ENCODE measurements at regions not wholly inside any gene's neighbourhood (a gene's known extent, or its start where the extent isn't known, plus 50 kb on each side); places are given as distances from the start of the nearest gene placed in this dataset.
"Not testable (repeated sequence)": the region's sequence is repeated elsewhere in the genome, so short reads cannot be mapped to it uniquely, and the experiment has no call there.

- TF ChIP-seq CTCF (IDR thresholded peaks at IDR 0.05; ENCODE audit: unreplicated experiment in 3 of 3): no peak
- H3K27me3 Mint-ChIP-seq (ENCODE audit: low read depth): no peaks in the 10 kb centered on the region
- H3K27ac Mint-ChIP-seq: peak overlapping the region; percentile 10 to 87 (median 44)
- no peaks in the 10 kb centered on the region for H3K36me3 Mint-ChIP-seq (ENCODE audit: low read depth)
- peaks cover 4% of the 10 kb centered on the region for H3K4me1 Mint-ChIP-seq
- H3K4me3 Mint-ChIP-seq: no peak overlapping the region
- H3K9me3 Mint-ChIP-seq: peaks cover 7% of the 10 kb centered on the region
Measured at GRCh38 chr5:82628364-82628910, 350.3 kb upstream of the RPS23 start.

GRCh38 chr5:82626905-82627591 lies 348.9 kb upstream of the RPS23 start:
- not testable (repeated sequence) for H3K36me3 Mint-ChIP-seq (ENCODE audit: low read depth); H3K27me3 Mint-ChIP-seq (ENCODE audit: low read depth); H3K4me3 Mint-ChIP-seq
- peaks cover 12% of the 10 kb centered on the region for H3K9me3 Mint-ChIP-seq
- H3K4me1 Mint-ChIP-seq: peaks cover 17% of the 10 kb centered on the region
- peak overlapping the region in 2 of 3 experiments; percentile 13 to 61 for H3K27ac Mint-ChIP-seq

GRCh38 chr5:82626012-82626411 lies 347.9 kb upstream of the RPS23 start:
- H3K36me3 Mint-ChIP-seq (ENCODE audit: low read depth); H3K27me3 Mint-ChIP-seq (ENCODE audit: low read depth); H3K4me3 Mint-ChIP-seq: not testable (repeated sequence)
- peak overlapping the region in 2 of 3 experiments; percentile 14 to 63 for H3K27ac Mint-ChIP-seq
- peaks cover 12% of the 10 kb centered on the region for H3K9me3 Mint-ChIP-seq
- peaks cover 17% of the 10 kb centered on the region for H3K4me1 Mint-ChIP-seq

- TF ChIP-seq CTCF (IDR thresholded peaks at IDR 0.05; ENCODE audit: unreplicated experiment in 3 of 3): no peak
Measured at GRCh38 chr5:82624062-82624461, 345.9 kb upstream of the RPS23 start.

GRCh38 chr5:82622711-82623514 lies 344.8 kb upstream of the RPS23 start:
- peak overlapping the region; percentile 95 to 98 (median 96) for H3K27ac Mint-ChIP-seq
- peaks cover 14% of the 10 kb centered on the region for H3K4me1 Mint-ChIP-seq
- H3K27me3 Mint-ChIP-seq (ENCODE audit: low read depth): no peaks in the 10 kb centered on the region
- TF ChIP-seq CTCF (IDR thresholded peaks at IDR 0.05; ENCODE audit: unreplicated experiment in 3 of 3): no peak
- H3K9me3 Mint-ChIP-seq: peaks cover 24% of the 10 kb centered on the region
- H3K4me3 Mint-ChIP-seq: no peak overlapping the region
- no peaks in the 10 kb centered on the region for H3K36me3 Mint-ChIP-seq (ENCODE audit: low read depth)

More at GRCh38 chr5:82624062-82624461, 345.9 kb upstream of the RPS23 start:
- H3K27me3 Mint-ChIP-seq (ENCODE audit: low read depth): no peaks in the 10 kb centered on the region
- H3K4me1 Mint-ChIP-seq: peaks cover 17% of the 10 kb centered on the region
- peaks cover 17% of the 10 kb centered on the region for H3K9me3 Mint-ChIP-seq
- H3K27ac Mint-ChIP-seq: peak overlapping the region; percentile 70 to 96 (median 95)
- H3K36me3 Mint-ChIP-seq (ENCODE audit: low read depth): no peaks in the 10 kb centered on the region
- H3K4me3 Mint-ChIP-seq: no peak overlapping the region

GRCh38 chr5:82622205-82622604 lies 344.1 kb upstream of the RPS23 start:
- Mint-ChIP-seq H3K36me3 (ENCODE audit: low read depth) (no peaks in the 10 kb centered on the region), H3K27me3 (ENCODE audit: low read depth) (no peaks in the 10 kb centered on the region), H3K27ac (peak overlapping the region; percentile 95 to 98 (median 96)), H3K4me3 (no peak overlapping the region), H3K4me1 (peaks cover 14% of the 10 kb centered on the region), H3K9me3 (peaks cover 24% of the 10 kb centered on the region)
- no peak for TF ChIP-seq CTCF (IDR thresholded peaks at IDR 0.05; ENCODE audit: unreplicated experiment in 3 of 3)

All from nephron (organoid).